Sigmoid colon (tissue), 4 donors: ENCODE measurements at regions not wholly inside any gene's neighbourhood (a gene's known extent, or its start where the extent isn't known, plus 50 kb on each side); places are given as distances from the start of the nearest gene placed in this dataset.

Experiments
- CTCF ChIP-seq, 4 experiments: fragments of 450-650 bp in 3 of 4; fragments of 200-600 bp in 1 of 4; IDR thresholded peaks; one replicate each; pipeline ENCODE4 v1.5.1; 2016 to 2019; ENCODE audit warnings: antibody characterized with exemption in 4 of 4, mild to moderate bottlenecking in 3 of 4, moderate library complexity in 2 of 4
- EP300 ChIP-seq, 4 donors: sonication (generic); formaldehyde crosslinking; IDR thresholded peaks; one replicate each; pipeline ENCODE4 v1.6.1; 2017; ENCODE audit warnings: antibody characterized with exemption in 4 of 4
- POLR2A ChIP-seq, 2 donors: fragments of 450-650 bp; IDR thresholded peaks; one replicate each; pipeline ENCODE4 v1.6.1; 2016; ENCODE audit warnings: antibody characterized with exemption in 2 of 2, mild to moderate bottlenecking in 2 of 2, moderate library complexity in 2 of 2
- POLR2AphosphoS5 ChIP-seq, 4 donors: sonication (generic); formaldehyde crosslinking; IDR thresholded peaks; one replicate each; pipeline ENCODE4 v1.6.1; 2017; ENCODE audit warnings: antibody characterized with exemption in 4 of 4

GRCh38 chr1:87439821-87440220, 111.1 kb downstream of the LMO4 start:
- TF ChIP-seq POLR2A (IDR thresholded peaks at IDR 0.05) (no peak), CTCF (IDR thresholded peaks at IDR 0.05) (no peak), POLR2AphosphoS5 (IDR thresholded peaks at IDR 0.05) (no peak), EP300 (IDR thresholded peaks at IDR 0.05) (no peak)
